ENCODE measurements at regions not wholly inside any gene's neighbourhood (a gene's known extent, or its start where the extent isn't known, plus 50 kb on each side); places are given as distances from the start of the nearest gene placed in this dataset.
A peak's percentile ranks its signal among the peaks of the same experiment; 100 is the strongest.

GRCh38 chr13:22152751-22153150 lies 481.9 kb downstream of the FGF9 start:
- ATAC-seq (no peak), DNase-seq (no peak)
- Histone ChIP-seq H3K4me1 (no peaks in the 10 kb centered on the region), H3K36me3 (no peaks in the 10 kb centered on the region), H3K27me3 (no peaks in the 10 kb centered on the region), H3K4me3 (no peak overlapping the region), H3K27ac (no peak overlapping the region), H3K9me3 (no peaks in the 10 kb centered on the region)
- 83 to 85% methylated on average over 2 of the region's 2 CpGs for WGBS, 2 donors
- TF ChIP-seq CTCF (IDR thresholded peaks at IDR 0.05) = no peak
- intact Hi-C loops (cut with DNase I) = loop anchor here in 1 of 10 donors (5.0 kb wide), 1 partner anchor 1175 kb away; no protein-coding TSS in a partner anchor

- no peak overlapping the region for H3K27ac ChIP-seq
- H3K36me3 ChIP-seq = no peaks in the 10 kb centered on the region
- DNase-seq = no peak
- H3K9me3 ChIP-seq = no peaks in the 10 kb centered on the region
- no peak for ATAC-seq
- WGBS, 2 donors = 74 to 83% methylated on average over 3 of the region's 3 CpGs
- intact Hi-C loops (cut with DNase I) = loop anchor here in 1 of 10 donors (5.0 kb wide), 1 partner anchor 1173 kb away; no protein-coding TSS in a partner anchor
- no peak overlapping the region for H3K4me3 ChIP-seq
- no peak for TF ChIP-seq CTCF (IDR thresholded peaks at IDR 0.05)
- no peaks in the 10 kb centered on the region for H3K4me1 ChIP-seq
- H3K27me3 ChIP-seq = no peaks in the 10 kb centered on the region
Measured at GRCh38 chr13:22154041-22154440, 483.2 kb downstream of the FGF9 start.

GRCh38 chr13:22161871-22162270 lies 491.0 kb downstream of the FGF9 start:
- no peak for DNase-seq

GRCh38 chr13:22162889-22163288 lies 492.0 kb downstream of the FGF9 start:
- no peak for ATAC-seq
- TF ChIP-seq CTCF (IDR thresholded peaks at IDR 0.05) = no peak
- WGBS, 2 donors = 71 to 84% methylated on average over 1 of the region's 1 CpG
- Histone ChIP-seq H3K9me3 (peaks cover 0 to 5% (median 0%) of the 10 kb centered on the region in 11 donors), H3K4me3 (no peak overlapping the region), H3K36me3 (no peaks in the 10 kb centered on the region), H3K4me1 (peaks cover 0 to 7% (median 0%) of the 10 kb centered on the region in 9 donors), H3K27me3 (no peaks in the 10 kb centered on the region), H3K27ac (peak overlapping the region in 1 of 10 donors; percentile 17)
- intact Hi-C loops (cut with DNase I) = no loop called here
- DNase-seq = no peak

More at GRCh38 chr13:22161871-22162270, 491.0 kb downstream of the FGF9 start:
- peaks cover 0 to 7% (median 0%) of the 10 kb centered on the region in 9 donors for H3K4me1 ChIP-seq
- ATAC-seq = no peak
- H3K27me3 ChIP-seq = no peaks in the 10 kb centered on the region
- H3K9me3 ChIP-seq = peaks cover 0 to 5% (median 0%) of the 10 kb centered on the region in 11 donors
- H3K36me3 ChIP-seq = no peaks in the 10 kb centered on the region
- intact Hi-C loops (cut with DNase I) = no loop called here
- H3K4me3 ChIP-seq = no peak overlapping the region
- no peak for TF ChIP-seq CTCF (IDR thresholded peaks at IDR 0.05)
- H3K27ac ChIP-seq = peak overlapping the region in 1 of 10 donors; percentile 41
- WGBS, 2 donors = 82 to 91% methylated on average over 3 of the region's 3 CpGs
